ENCODE measurements at regions not wholly inside any gene's neighbourhood (a gene's known extent, or its start where the extent isn't known, plus 50 kb on each side); places are given as distances from the start of the nearest gene placed in this dataset.

DNA sequence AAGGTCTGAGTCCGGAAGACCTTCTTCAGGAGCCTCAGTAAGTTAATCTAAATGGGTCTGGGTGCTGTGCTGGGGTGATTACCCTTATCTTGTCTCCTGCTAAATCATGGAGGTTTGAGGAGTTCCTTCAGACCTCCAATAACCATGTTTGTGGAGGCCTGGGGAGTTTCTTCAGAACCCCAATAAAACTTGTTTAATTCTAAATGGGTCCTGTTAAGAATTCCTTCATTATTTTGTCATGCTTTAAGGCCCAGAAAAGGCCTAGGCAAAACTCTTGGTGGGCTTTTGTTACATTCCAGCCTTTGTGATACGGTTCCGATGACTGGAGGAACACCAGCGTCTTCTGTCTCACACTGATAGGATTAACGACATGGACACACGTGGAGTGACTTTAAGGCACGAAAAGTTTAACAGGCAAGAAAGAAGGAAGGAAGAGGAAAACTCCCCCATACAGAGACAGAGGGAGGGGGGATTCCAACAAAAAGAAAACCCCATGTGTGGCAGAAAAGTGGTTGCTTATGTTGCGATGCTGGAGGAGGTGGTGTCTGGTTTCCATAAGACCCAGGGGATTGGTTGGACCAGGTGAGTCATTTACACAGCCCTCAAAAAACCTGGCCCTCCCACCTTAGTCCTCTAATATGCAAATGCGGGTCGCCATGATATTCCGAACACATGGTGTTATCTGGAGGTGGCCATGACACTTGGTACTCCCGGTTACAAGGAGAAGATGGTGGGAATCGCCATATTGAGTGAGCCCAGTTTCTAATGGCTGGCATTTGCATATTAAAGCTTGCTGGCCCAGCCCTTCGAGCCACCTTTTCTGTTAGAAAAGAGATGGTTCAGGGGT is 72.6 kb upstream of the MFGE8 start (continued):
- TF ChIP-seq XRCC3 (IDR thresholded peaks at IDR 0.05): no peak
- TF ChIP-seq ADNP (tag; IDR thresholded peaks at IDR 0.05): no peak
- TF ChIP-seq, protein P1, sequence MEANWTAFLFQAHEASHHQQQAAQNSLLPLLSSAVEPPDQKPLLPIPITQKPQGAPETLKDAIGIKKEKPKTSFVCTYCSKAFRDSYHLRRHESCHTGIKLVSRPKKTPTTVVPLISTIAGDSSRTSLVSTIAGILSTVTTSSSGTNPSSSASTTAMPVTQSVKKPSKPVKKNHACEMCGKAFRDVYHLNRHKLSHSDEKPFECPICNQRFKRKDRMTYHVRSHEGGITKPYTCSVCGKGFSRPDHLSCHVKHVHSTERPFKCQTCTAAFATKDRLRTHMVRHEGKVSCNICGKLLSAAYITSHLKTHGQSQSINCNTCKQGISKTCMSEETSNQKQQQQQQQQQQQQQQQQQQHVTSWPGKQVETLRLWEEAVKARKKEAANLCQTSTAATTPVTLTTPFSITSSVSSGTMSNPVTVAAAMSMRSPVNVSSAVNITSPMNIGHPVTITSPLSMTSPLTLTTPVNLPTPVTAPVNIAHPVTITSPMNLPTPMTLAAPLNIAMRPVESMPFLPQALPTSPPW (CRISPR knock-in tag; IDR thresholded peaks at IDR 0.05): peak; percentile 80
- peak; percentile 59 for TF ChIP-seq ZNF445 (CRISPR knock-in tag; IDR thresholded peaks at IDR 0.05; ENCODE audit: low read depth)
- 0 out of 2 replicates have a peak, but pooled peaks have one; percentile 31 for TF ChIP-seq HDAC2 (IDR thresholded peaks at IDR 0.05)
- no peak for TF ChIP-seq MCM2 (IDR thresholded peaks at IDR 0.05; ENCODE audit: low read depth)
- no peak for TF ChIP-seq HEY1 (CRISPR knock-in tag; IDR thresholded peaks at IDR 0.05; ENCODE audit: borderline replicate concordance)
- no peak for TF ChIP-seq DIDO1 (tag; IDR thresholded peaks at IDR 0.05; ENCODE audit: low read depth)
- TF ChIP-seq NUFIP1 (IDR thresholded peaks at IDR 0.05; ENCODE audit: partially characterized antibody): no peak
- no peak for TF ChIP-seq POLR3G (IDR thresholded peaks at IDR 0.05; ENCODE audit: extremely low read depth, insufficient read length, insufficient replicate concordance)
- TF ChIP-seq ZNF174 (CRISPR knock-in tag; IDR thresholded peaks at IDR 0.05): no peak
- TF ChIP-seq, protein P2, sequence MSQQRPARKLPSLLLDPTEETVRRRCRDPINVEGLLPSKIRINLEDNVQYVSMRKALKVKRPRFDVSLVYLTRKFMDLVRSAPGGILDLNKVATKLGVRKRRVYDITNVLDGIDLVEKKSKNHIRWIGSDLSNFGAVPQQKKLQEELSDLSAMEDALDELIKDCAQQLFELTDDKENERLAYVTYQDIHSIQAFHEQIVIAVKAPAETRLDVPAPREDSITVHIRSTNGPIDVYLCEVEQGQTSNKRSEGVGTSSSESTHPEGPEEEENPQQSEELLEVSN (IDR thresholded peaks at IDR 0.05; ENCODE audit: borderline replicate concordance in 1 of 2, extremely low read depth in 1 of 2, insufficient read depth in 1 of 2, insufficient read length in 1 of 2, low read depth in 1 of 2, low read length in 1 of 2, poor library complexity in 1 of 2, severe bottlenecking in 1 of 2): peak; percentile 69 to 85
- TF ChIP-seq GABPB2 (CRISPR knock-in tag; conservative IDR thresholded peaks at IDR 0.05): no peak
- TF ChIP-seq BRCA1 (IDR thresholded peaks at IDR 0.05): no peak
- no peak for TF ChIP-seq BRCA1 (CRISPR knock-in tag; IDR thresholded peaks at IDR 0.05)
- TF ChIP-seq, protein P3, sequence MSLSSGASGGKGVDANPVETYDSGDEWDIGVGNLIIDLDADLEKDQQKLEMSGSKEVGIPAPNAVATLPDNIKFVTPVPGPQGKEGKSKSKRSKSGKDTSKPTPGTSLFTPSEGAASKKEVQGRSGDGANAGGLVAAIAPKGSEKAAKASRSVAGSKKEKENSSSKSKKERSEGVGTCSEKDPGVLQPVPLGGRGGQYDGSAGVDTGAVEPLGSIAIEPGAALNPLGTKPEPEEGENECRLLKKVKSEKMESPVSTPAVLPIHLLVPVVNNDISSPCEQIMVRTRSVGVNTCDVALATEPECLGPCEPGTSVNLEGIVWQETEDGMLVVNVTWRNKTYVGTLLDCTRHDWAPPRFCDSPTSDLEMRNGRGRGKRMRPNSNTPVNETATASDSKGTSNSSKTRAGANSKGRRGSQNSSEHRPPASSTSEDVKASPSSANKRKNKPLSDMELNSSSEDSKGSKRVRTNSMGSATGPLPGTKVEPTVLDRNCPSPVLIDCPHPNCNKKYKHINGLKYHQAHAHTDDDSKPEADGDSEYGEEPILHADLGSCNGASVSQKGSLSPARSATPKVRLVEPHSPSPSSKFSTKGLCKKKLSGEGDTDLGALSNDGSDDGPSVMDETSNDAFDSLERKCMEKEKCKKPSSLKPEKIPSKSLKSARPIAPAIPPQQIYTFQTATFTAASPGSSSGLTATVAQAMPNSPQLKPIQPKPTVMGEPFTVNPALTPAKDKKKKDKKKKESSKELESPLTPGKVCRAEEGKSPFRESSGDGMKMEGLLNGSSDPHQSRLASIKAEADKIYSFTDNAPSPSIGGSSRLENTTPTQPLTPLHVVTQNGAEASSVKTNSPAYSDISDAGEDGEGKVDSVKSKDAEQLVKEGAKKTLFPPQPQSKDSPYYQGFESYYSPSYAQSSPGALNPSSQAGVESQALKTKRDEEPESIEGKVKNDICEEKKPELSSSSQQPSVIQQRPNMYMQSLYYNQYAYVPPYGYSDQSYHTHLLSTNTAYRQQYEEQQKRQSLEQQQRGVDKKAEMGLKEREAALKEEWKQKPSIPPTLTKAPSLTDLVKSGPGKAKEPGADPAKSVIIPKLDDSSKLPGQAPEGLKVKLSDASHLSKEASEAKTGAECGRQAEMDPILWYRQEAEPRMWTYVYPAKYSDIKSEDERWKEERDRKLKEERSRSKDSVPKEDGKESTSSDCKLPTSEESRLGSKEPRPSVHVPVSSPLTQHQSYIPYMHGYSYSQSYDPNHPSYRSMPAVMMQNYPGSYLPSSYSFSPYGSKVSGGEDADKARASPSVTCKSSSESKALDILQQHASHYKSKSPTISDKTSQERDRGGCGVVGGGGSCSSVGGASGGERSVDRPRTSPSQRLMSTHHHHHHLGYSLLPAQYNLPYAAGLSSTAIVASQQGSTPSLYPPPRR (CRISPR knock-in tag; IDR thresholded peaks at IDR 0.05; ENCODE audit: borderline replicate concordance): no peak
- peak; percentile 55 to 64; a peak in 3 of 4 replicates for TF ChIP-seq KDM1A (IDR thresholded peaks at IDR 0.05)
- TF ChIP-seq ETV1 (tag; conservative IDR thresholded peaks at IDR 0.05; ENCODE audit: low read depth): peak; percentile 51

All from K562 (cell line).